Jurkat, Clone E6-1 (cell line): ENCODE measurements at regions not wholly inside any gene's neighbourhood (a gene's known extent, or its start where the extent isn't known, plus 50 kb on each side); places are given as distances from the start of the nearest gene placed in this dataset.

Experiments
- DNase-seq: peaks from one replicate; pipeline ENCODE4 v3.0.0-alpha.2; 2011; ENCODE audit warnings: low read depth, low spot score
- H3K4me3 ChIP-seq: 2 replicates; pipeline ENCODE4 v1.5.1; 2011; ENCODE audit warnings: mild to moderate bottlenecking, low read length, control low read depth, moderate library complexity

DNA sequence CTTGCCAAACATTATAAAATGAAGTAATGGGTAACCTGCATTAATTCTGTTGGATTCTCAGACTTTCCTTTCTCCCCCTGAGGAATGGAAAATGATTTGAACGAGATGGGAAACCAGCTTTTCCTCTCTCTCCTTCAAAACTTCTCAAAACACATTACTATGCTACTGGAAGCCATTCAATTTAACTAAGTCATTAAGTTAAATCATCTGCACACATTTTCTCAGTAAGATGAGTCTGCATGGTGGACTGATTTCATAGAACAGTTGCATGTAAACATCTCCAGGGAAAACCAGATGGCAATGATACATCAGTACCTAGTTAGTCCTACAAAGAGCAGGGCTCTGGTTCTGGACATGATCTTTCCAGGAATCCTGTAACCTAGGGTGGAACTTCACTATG lies 59.9 kb downstream of the BMP4 start:
- DNase-seq: no peak
- no peak overlapping the region for H3K4me3 ChIP-seq

DNA sequence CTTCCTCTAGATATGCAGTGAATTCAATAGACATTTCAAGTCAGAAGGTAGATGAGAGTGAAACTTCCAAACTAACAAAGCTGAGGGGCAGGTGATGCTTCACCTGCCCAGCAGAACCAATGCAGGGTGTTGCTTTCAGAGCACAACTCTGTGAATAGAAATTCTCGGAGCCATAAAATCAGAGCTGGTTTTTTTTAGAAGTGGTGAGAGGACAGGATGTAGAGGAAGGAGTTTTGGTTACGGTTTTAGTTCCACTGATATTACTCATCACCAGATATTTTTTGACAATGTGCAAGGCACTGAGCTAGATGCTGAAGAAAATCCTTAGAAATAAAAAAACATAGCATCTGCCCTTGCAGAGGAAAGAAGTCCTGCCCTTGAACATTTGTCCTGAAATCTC lies 62.2 kb downstream of the BMP4 start:
- no peak overlapping the region for H3K4me3 ChIP-seq
- no peak for DNase-seq

- H3K4me3 ChIP-seq: no peak overlapping the region
- DNase-seq: no peak
Observed at GRCh38 chr14:53893374-53893773, 63.3 kb downstream of the BMP4 start.

DNA sequence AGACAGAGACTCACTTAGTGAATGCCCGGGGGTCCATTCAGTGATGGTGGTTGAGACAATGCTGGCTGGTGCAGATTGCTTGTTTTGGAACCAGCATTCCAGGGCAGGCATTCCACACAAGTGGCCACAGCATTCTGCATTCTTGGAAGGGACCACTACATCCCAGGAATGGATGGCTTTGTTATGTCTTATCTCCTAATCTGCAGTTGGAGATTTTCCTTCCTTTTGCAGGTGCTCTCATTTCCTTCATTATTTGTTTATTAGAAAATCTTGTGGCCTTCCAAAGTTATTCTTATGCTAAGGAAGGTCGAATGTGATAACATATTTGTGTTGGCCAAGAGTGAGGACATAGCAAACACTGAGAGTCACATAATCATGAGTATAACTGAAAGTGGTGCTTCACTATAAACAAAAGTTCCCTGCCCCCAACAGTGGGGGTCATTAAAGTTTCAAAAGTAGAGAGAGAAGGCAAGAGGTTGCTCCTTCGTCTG lies 66.0 kb downstream of the BMP4 start:
- no peak overlapping the region for H3K4me3 ChIP-seq
- DNase-seq: no peak

- no peak for DNase-seq
- H3K4me3 ChIP-seq: no peak overlapping the region
Observed at GRCh38 chr14:53888535-53889386, 67.9 kb downstream of the BMP4 start.

DNA sequence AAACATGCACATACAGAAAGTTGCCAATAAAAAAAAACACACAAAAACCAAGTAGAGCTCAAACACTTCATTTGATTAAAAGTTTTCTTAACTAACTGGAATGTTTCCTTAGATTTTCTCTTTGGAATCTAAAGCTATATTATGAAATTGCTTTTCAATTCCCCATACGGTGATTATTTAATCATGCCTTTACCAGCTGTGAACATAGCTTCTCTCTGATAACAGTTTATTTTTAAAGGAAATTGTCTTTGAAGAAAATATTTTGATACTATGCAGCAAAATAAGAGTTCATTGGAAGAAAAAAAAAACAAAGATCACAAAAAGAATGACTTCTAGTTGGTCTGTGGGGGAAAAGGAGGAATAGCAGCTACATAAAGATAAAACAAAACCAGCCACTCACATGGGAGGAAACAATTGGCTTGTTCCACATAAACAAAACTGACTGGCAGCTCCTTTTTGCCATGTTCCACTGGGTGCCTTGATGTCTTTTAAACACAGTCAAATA lies 71.4 kb downstream of the BMP4 start:
- DNase-seq: no peak

GRCh38 chr14:53884601-53885000 lies 72.0 kb downstream of the BMP4 start:
- no peak overlapping the region for H3K4me3 ChIP-seq
- DNase-seq: no peak

More for the DNA sequence above, 71.4 kb downstream of the BMP4 start:
- H3K4me3 ChIP-seq: no peak overlapping the region

DNA sequence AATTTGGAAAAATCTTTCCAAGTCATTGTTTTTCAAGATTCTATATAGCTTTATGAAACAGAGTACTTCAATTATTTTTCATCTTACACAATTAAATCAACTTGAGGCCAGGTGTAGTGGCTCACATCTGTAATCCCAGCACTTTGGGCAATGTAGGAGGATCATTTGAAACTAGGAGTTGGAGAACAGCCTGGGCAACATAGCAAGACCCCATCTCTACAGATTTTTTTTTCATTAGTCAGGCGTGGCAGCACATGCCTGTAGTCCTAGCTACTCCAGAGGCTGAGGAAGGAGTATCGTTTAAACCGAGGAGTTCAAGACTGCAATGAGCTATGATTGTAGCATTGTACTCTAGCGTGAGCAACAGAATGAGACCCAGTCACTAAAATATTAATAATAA lies 72.9 kb downstream of the BMP4 start:
- DNase-seq: no peak
- no peak overlapping the region for H3K4me3 ChIP-seq

DNA sequence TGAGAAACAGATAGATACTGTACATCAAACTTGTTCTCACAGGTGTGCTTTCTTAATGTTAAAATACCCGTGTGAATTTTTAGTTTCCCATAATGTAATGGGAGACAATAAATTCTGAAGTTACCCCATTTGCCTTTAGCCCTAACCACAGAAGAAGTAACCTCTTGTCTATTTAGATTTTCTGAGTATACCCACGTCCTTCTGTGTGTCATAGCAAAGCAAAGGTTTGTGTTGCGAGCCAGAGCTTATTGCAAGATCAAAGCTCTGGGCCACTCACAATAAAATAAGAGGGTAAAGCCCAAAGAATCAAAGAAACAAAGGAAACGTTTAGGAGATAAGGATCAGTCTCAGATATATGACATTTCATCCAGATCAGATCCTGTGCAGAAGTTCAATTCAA lies 73.9 kb downstream of the BMP4 start:
- no peak overlapping the region for H3K4me3 ChIP-seq
- no peak for DNase-seq

GRCh38 chr14:53881921-53882320 lies 74.7 kb downstream of the BMP4 start:
- DNase-seq: no peak
- no peak overlapping the region for H3K4me3 ChIP-seq

GRCh38 chr14:53881161-53881871 lies 75.3 kb downstream of the BMP4 start:
- no peak overlapping the region for H3K4me3 ChIP-seq
- DNase-seq: no peak

GRCh38 chr14:53880761-53881160 lies 75.9 kb downstream of the BMP4 start:
- H3K4me3 ChIP-seq: no peak overlapping the region
- no peak for DNase-seq

DNA sequence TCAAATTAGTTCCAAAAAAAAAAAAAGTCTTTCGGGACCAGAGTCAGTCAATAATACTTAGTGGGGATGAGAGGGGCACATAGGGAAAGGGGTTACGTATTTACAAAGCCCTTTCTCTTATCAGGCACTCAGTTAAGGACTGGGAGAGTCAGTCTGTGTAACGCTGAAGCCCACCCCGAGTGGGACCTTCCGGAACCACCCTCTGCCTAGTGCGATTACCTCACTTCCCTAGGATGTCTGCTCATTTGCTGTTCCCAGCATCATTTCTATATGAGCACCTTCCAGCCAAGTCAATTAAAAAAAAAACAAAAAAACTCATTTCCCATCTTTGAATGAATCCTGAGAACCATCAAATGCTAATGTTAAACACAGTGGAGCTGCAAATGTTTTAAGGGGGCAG lies 76.9 kb downstream of the BMP4 start:
- H3K4me3 ChIP-seq: no peak overlapping the region
- no peak for DNase-seq

DNA sequence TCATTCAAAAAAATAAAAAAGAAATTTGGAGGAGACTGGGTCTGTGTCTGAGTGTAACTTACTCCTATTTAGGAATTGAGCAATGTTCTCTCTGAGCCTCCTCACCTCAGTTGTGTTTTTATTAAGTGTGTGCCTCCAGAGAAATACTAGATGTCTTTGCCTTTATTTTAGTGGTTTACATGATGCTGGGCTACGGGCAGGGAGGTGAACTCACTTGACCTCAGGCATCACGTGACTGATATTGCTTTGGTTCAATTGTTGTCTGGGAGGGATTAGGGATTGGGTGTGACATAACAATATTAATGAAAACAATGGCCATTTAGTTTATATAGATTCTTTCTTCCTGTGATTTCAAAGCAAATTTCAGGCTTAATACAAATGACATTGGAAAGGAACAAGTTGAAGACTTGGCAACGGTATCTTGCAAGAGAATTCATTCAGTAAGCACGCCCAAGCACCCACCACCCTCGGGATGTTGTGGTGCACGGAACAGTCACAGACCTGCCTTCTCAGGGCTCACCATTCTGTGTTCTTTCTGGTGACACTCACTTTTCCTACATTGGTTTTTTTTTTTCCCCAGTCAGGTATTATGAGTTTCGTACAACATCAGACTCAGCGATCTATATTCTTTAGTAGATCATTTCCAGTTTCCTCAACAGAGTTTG lies 77.5 kb downstream of the BMP4 start:
- no peak for DNase-seq
- no peak overlapping the region for H3K4me3 ChIP-seq

DNA sequence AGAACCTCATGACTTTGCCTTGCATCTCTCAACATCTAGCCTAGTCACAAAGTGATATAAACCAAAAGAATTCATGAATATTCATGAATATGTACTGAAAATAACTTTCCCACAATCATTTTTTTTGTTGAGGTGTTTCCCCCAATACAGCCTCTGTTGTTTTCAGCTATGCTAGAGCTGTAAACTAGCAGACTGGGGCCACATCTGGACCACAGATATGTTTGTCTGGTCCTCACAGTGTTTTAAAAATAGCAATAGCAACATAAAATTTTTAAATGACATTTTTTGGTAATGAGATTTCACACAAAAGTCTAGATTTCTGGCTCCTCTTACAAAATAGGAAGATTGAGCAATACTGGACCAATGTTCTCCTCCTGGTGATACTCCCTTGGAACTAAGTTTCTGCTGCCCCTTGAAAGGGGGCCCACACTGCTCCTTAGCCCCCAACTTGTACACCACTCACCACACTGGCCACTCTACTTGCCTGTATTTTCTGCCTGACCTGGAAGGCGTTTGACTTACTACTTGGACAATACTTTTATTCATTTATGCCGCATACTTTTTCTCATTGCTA lies 81.2 kb downstream of the BMP4 start:
- no peak for DNase-seq
- H3K4me3 ChIP-seq: no peak overlapping the region

DNA sequence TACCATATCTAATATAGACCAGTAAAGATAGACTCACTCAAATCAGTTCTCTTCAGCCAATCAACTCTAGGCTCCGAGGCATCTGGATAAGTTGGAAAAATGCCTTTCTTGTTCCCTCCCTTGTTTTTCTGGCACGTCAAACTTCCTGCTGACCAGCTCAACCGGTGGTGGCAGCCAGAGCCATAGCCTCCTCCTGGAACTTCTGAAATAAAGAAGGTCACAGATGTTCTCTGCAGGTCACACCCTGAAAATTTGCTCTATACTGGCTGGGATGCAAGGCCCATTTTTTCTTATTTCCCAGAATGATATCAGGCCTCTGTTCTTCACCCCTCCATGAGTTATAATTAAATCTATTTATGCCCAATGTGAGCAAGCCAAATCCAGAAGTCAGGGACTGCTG lies 81.9 kb downstream of the BMP4 start:
- DNase-seq: no peak
- H3K4me3 ChIP-seq: no peak overlapping the region

DNA sequence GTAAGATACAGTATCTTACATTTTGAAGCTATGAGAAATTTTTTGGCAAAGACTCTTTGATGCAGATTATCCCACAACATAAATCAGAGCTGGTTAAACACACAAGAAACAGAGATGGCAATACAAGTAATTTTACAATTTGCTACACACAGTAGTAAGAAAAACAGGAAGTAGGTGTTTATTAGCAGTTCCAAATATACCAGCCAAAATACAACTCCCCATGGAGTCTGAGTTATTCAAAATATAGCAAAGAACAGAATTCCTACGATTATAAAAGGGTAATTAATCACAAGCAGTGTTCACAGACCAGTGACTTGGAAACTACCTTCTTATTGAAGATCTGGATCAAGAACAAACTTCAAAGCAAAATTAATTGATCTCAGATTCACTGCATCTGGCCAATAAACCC lies 83.9 kb downstream of the BMP4 start:
- DNase-seq: no peak
- H3K4me3 ChIP-seq: no peak overlapping the region

DNA sequence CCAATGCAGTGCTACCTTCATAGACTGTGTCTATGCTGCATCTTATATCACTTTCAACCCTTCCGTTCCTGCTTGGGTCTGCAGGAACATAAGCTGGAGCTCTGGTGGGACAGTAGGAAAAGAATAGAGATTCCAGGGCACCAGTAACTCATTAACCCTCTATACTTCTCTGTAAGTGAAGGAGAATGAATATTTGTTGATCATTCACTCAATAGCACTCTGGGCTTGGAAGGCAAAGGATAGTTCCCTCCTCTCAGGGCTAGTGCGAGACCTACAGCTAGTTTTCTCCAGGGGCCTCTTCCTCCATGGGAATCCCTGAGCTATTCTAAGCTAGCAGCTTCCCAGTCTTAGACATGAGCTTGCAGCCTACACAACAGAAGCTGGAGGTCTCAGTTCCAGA lies 84.7 kb downstream of the BMP4 start:
- no peak overlapping the region for H3K4me3 ChIP-seq
- DNase-seq: no peak

DNA sequence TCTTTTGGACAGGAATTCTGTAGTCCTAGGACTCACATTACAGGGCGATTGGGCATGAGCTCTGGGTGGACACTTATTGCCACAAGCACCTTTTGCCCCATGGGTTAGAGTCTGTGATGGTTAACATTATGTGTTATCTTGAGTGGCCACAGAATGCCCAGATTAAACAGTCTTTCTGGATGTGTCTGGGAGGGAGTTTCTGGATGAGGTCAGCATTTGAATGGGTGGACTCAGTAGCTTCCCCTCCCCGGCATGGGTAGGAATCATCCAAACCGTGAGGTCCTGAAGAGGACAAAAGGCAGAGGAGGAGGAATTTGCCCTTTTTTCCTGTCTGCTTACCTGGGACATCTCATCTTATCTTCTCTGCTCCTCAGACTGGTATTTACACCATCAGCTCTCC lies 85.6 kb downstream of the BMP4 start:
- DNase-seq: no peak

GRCh38 chr14:53865711-53866110 lies 90.9 kb downstream of the BMP4 start:
- DNase-seq: no peak
- no peak overlapping the region for H3K4me3 ChIP-seq

More for the DNA sequence above, 85.6 kb downstream of the BMP4 start:
- no peak overlapping the region for H3K4me3 ChIP-seq
